GM18870 (cell line): ENCODE measurements at regions not wholly inside any gene's neighbourhood (a gene's known extent, or its start where the extent isn't known, plus 50 kb on each side); places are given as distances from the start of the nearest gene placed in this dataset.
"Not testable (repeated sequence)": the region's sequence is repeated elsewhere in the genome, so short reads cannot be mapped to it uniquely, and the experiment has no call there.

ENCODE experiments used
- ATAC-seq: cut with Tn5 transposase; IDR thresholded peaks from one replicate; pipeline ENCODE4 v1.9.1; 2021; ENCODE audit warnings: moderate library complexity; ENCODE audit not compliant: unreplicated experiment

- no peak for ATAC-seq
Measured at GRCh38 chr4:86472377-86473019, 112.6 kb upstream of the MAPK10 start.

- not testable (repeated sequence) for ATAC-seq
Measured at GRCh38 chr4:86478151-86478550, 116.0 kb upstream of the PTPN13 start.

- ATAC-seq, result no peak
Measured at GRCh38 chr4:86481440-86481839, 112.7 kb upstream of the PTPN13 start.

- no peak for ATAC-seq
Measured at GRCh38 chr4:86482306-86483172, 111.6 kb upstream of the PTPN13 start.

GRCh38 chr4:86483173-86483490 is 111.0 kb upstream of the PTPN13 start:
- ATAC-seq, result no peak

GRCh38 chr4:86483773-86484172 is 110.3 kb upstream of the PTPN13 start:
- ATAC-seq, result no peak

GRCh38 chr4:86484241-86484640 is 109.9 kb upstream of the PTPN13 start:
- no peak for ATAC-seq

GRCh38 chr4:86487738-86488348 is 106.3 kb upstream of the PTPN13 start:
- no peak for ATAC-seq

- ATAC-seq, result no peak
Measured at GRCh38 chr4:86493460-86493859, 100.7 kb upstream of the PTPN13 start.

- ATAC-seq, result no peak
Measured at GRCh38 chr4:86496094-86497080, 97.7 kb upstream of the PTPN13 start.

GRCh38 chr4:86497131-86497530 is 97.0 kb upstream of the PTPN13 start:
- no peak for ATAC-seq

- peak; percentile 83 for ATAC-seq
Measured at GRCh38 chr4:86497980-86498862, 95.9 kb upstream of the PTPN13 start.

- ATAC-seq, result no peak
Measured at GRCh38 chr4:86498863-86499166, 95.3 kb upstream of the PTPN13 start.

- no peak for ATAC-seq
Measured at GRCh38 chr4:86500527-86500926, 93.6 kb upstream of the PTPN13 start.

GRCh38 chr4:86502081-86502480 is 92.0 kb upstream of the PTPN13 start:
- ATAC-seq, result no peak

- ATAC-seq, result no peak
Measured at GRCh38 chr4:86506591-86506990, 87.5 kb upstream of the PTPN13 start.

- no peak for ATAC-seq
Measured at GRCh38 chr4:86508436-86508835, 85.7 kb upstream of the PTPN13 start.

- no peak for ATAC-seq
Measured at GRCh38 chr4:86511590-86511989, 82.5 kb upstream of the PTPN13 start.

- no peak for ATAC-seq
Measured at GRCh38 chr4:86512631-86513030, 81.5 kb upstream of the PTPN13 start.

GRCh38 chr4:86515963-86516362 is 78.2 kb upstream of the PTPN13 start:
- not testable (repeated sequence) for ATAC-seq
